Chondrocyte (in vitro differentiated cells): ENCODE measurements at regions not wholly inside any gene's neighbourhood (a gene's known extent, or its start where the extent isn't known, plus 50 kb on each side); places are given as distances from the start of the nearest gene placed in this dataset.

Experiments used
- DNase-seq: peaks from one replicate; pipeline ENCODE4 v3.0.0; 2021; ENCODE audit warnings: mixed read lengths, low spot score
- H3K27ac Mint-ChIP-seq: one replicate; pipeline ENCODE4 v1.8.0; 2021; ENCODE audit warnings: mild to moderate bottlenecking, moderate library complexity, mixed read lengths; ENCODE audit not compliant: unreplicated experiment
- H3K27me3 Mint-ChIP-seq: 2 replicates; pipeline ENCODE4 v1.8.0; 2021; ENCODE audit warnings: low read depth, mixed read lengths
- H3K36me3 Mint-ChIP-seq: 2 replicates; pipeline ENCODE4 v1.8.0; 2021; ENCODE audit warnings: low read depth, mixed read lengths
- H3K4me1 Mint-ChIP-seq: 2 replicates; pipeline ENCODE4 v1.8.0; 2021; ENCODE audit warnings: low read depth, mild to moderate bottlenecking, mixed read lengths
- H3K4me3 Mint-ChIP-seq: one replicate; pipeline ENCODE4 v1.8.0; 2021; ENCODE audit warnings: mild to moderate bottlenecking, moderate library complexity, mixed read lengths; ENCODE audit not compliant: unreplicated experiment
- H3K9me3 Mint-ChIP-seq: 2 replicates; pipeline ENCODE4 v1.8.0; 2021; ENCODE audit warnings: low read depth, mixed read lengths
- TF ChIP-seq, protein P1 (sequence below): fragments of 200-600 bp; sonication (generic); IDR thresholded peaks from 2 replicates; pipeline ENCODE4 v1.5.0; 2021; ENCODE audit warnings: antibody characterized with exemption, mild to moderate bottlenecking, moderate library complexity

DNA sequence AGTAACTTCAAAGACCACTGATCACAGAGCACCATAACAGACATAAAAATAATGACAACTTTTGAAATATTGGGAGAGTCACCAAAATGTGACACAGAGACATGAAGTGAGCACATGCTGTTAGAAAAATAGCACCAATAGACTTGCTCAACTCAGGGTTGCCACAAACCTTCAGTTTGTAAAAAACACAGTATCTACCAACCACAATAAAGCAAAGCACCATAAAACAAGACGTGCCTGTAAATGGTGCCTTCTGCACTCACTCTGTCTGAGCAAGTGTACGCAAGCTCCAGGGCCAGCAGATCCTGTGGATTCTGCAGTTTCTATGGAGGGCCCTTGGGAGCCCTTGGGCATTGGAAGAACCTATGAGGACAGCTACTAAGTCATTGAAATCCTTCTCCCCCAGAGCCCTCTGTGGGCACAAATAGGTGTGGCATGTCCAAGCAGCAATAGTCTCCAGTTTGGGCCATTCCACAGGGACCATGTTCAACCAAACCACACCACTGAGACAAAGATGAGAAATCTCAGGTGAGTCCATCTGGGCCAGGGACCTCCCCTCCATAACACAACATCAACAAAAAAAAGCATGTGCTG lies 116.9 kb upstream of the RAB4A start:
- DNase-seq, result no peak
- peaks cover 12% of the 10 kb centered on the region for H3K9me3 Mint-ChIP-seq
- H3K27ac Mint-ChIP-seq, result no peak overlapping the region
- TF ChIP-seq, protein P1, sequence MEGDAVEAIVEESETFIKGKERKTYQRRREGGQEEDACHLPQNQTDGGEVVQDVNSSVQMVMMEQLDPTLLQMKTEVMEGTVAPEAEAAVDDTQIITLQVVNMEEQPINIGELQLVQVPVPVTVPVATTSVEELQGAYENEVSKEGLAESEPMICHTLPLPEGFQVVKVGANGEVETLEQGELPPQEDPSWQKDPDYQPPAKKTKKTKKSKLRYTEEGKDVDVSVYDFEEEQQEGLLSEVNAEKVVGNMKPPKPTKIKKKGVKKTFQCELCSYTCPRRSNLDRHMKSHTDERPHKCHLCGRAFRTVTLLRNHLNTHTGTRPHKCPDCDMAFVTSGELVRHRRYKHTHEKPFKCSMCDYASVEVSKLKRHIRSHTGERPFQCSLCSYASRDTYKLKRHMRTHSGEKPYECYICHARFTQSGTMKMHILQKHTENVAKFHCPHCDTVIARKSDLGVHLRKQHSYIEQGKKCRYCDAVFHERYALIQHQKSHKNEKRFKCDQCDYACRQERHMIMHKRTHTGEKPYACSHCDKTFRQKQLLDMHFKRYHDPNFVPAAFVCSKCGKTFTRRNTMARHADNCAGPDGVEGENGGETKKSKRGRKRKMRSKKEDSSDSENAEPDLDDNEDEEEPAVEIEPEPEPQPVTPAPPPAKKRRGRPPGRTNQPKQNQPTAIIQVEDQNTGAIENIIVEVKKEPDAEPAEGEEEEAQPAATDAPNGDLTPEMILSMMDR, result no peak
- H3K27me3 Mint-ChIP-seq, result peaks cover 28% of the 10 kb centered on the region
- peaks cover 2% of the 10 kb centered on the region for H3K36me3 Mint-ChIP-seq
- H3K4me1 Mint-ChIP-seq, result no peaks in the 10 kb centered on the region
- no peak overlapping the region for H3K4me3 Mint-ChIP-seq

DNA sequence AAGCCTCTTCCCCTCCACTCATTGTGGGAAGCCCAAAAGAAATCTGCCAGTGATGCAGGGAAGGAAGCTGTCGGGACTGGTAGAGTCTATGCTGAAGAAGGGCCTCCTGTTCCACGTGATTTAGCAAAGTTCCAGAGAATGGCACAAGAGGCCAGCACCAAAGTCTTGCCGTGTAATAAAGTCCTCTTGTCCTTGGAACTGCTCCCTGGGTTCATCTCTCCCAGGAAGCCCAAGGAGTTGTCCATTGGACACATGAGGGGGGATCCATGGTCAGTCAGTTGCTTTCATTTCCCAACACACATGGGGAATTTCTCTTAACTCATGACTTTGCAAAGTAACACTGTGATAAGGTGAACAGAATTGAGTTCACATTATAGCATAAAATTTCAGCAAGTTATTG lies 116.1 kb upstream of the RAB4A start:
- H3K27ac Mint-ChIP-seq, result no peak overlapping the region
- no peak for DNase-seq
- peaks cover 34% of the 10 kb centered on the region for H3K27me3 Mint-ChIP-seq
- H3K4me3 Mint-ChIP-seq, result no peak overlapping the region
- no peaks in the 10 kb centered on the region for H3K4me1 Mint-ChIP-seq
- H3K36me3 Mint-ChIP-seq, result peaks cover 2% of the 10 kb centered on the region
- peaks cover 12% of the 10 kb centered on the region for H3K9me3 Mint-ChIP-seq
- TF ChIP-seq, protein P1, result no peak

DNA sequence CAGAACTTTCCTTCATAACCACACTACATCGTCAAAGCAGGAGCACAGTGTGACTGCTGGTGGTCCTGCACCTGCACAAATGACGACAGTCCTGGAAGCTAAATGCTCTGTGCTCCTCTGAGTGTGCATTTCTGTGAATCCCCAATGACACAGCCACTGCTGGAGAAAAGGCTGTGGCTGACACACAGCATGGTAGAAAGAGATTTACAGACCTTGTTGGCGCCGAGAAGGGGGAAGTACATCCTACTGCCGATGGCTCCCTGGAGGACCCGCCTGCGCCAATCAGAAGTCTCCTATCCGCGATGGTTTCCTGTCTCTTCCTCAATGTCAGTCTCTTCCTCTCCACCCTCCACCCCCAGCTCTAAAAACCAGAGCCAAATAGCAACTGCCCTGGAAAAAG lies 115.4 kb upstream of the RAB4A start:
- TF ChIP-seq, protein P1, result no peak
- DNase-seq, result no peak
- Mint-ChIP-seq H3K4me1 (no peaks in the 10 kb centered on the region), H3K4me3 (no peak overlapping the region), H3K36me3 (peaks cover 2% of the 10 kb centered on the region), H3K9me3 (peaks cover 12% of the 10 kb centered on the region), H3K27ac (no peak overlapping the region), H3K27me3 (peaks cover 38% of the 10 kb centered on the region)

- peaks cover 37% of the 10 kb centered on the region for H3K27me3 Mint-ChIP-seq
Observed at GRCh38 chr1:229156872-229157271, 114.0 kb upstream of the RAB4A start.

DNA sequence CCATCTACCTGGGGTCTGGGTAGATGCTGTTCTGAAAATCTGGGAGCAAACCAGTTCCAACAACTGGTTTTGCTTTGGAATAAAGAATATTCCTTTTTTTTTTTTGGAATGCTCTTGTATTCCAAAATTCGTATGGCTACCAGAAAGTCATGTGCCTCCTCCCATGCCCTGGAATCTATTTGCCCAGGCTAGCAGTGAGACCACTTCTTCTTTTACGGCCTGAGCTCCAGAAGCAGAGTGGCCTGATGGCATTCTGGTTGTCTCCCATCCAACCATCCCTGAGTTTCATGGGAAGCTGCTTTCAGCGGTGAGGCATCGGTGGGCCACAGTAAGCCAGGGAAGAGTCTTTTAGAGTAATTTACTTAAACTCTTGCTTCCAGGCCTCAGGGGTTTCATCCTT lies 113.4 kb upstream of the RAB4A start:
- peaks cover 2% of the 10 kb centered on the region for H3K36me3 Mint-ChIP-seq
- TF ChIP-seq, protein P1, result no peak
- no peak overlapping the region for H3K27ac Mint-ChIP-seq
- no peaks in the 10 kb centered on the region for H3K4me1 Mint-ChIP-seq
- peaks cover 11% of the 10 kb centered on the region for H3K9me3 Mint-ChIP-seq
- peaks cover 37% of the 10 kb centered on the region for H3K27me3 Mint-ChIP-seq
- no peak overlapping the region for H3K4me3 Mint-ChIP-seq
- no peak for DNase-seq

More at GRCh38 chr1:229156872-229157271, 114.0 kb upstream of the RAB4A start:
- Mint-ChIP-seq H3K4me3 (no peak overlapping the region), H3K36me3 (peaks cover 2% of the 10 kb centered on the region), H3K27ac (no peak overlapping the region), H3K9me3 (peaks cover 12% of the 10 kb centered on the region), H3K4me1 (no peaks in the 10 kb centered on the region)
- DNase-seq, result no peak
- TF ChIP-seq, protein P1, result peak; percentile 75
